ENCODE measurements at regions not wholly inside any gene's neighbourhood (a gene's known extent, or its start where the extent isn't known, plus 50 kb on each side); places are given as distances from the start of the nearest gene placed in this dataset.
"Not testable (repeated sequence)": the region's sequence is repeated elsewhere in the genome, so short reads cannot be mapped to it uniquely, and the experiment has no call there.

GRCh38 chr15:30484887-30485286 is 67.0 kb upstream of the GOLGA8Q start:
- TF ChIP-seq POLR2AphosphoS5 (IDR thresholded peaks at IDR 0.05; ENCODE audit: low read depth); CTCF (IDR thresholded peaks at IDR 0.05; ENCODE audit: insufficient read depth, low read length); GABPA (IDR thresholded peaks at IDR 0.05; ENCODE audit: low read depth): not testable (repeated sequence)
